PC-9 (cell line): ENCODE measurements at regions not wholly inside any gene's neighbourhood (a gene's known extent, or its start where the extent isn't known, plus 50 kb on each side); places are given as distances from the start of the nearest gene placed in this dataset.

Source experiments
- CTCF ChIP-seq: fragments of 200-600 bp; sonication (generic); conservative IDR thresholded peaks from 2 replicates; pipeline ENCODE4 v1.6.1; 2017; ENCODE audit warnings: mixed run types, antibody characterized with exemption, mild to moderate bottlenecking, moderate library complexity
- EZH2 ChIP-seq: fragments of 200-600 bp; sonication (generic); IDR thresholded peaks from 2 replicates; pipeline ENCODE4 v1.8.0; 2017; ENCODE audit warnings: antibody characterized with exemption, low read depth

GRCh38 chr1:5501206-5501930 is 490.9 kb downstream of the NPHP4 start:
- TF ChIP-seq CTCF = no peak
- no peak for TF ChIP-seq EZH2
